Stimulated activated naive CD4-positive, alpha-beta T cell treated with Interleukin-2 at 50 U/mL for 16 hours (primary cell): ENCODE measurements at regions not wholly inside any gene's neighbourhood (a gene's known extent, or its start where the extent isn't known, plus 50 kb on each side); places are given as distances from the start of the nearest gene placed in this dataset.

Experiments
- DNase-seq: peaks from one replicate; lab custom pipeline; 2025; lab: John Stamatoyannopoulos, UW

- no peak for DNase-seq
These were observed 331.2 kb upstream of the SMARCA2 start for GRCh38 chr9:1683951-1684350.

- no peak for DNase-seq
These were observed 316.2 kb upstream of the SMARCA2 start for GRCh38 chr9:1698991-1699390.

- no peak for DNase-seq
These were observed 314.0 kb upstream of the SMARCA2 start for GRCh38 chr9:1701113-1701512.

GRCh38 chr9:1702701-1703100 is 312.4 kb upstream of the SMARCA2 start:
- no peak for DNase-seq

GRCh38 chr9:1707291-1707690 is 307.9 kb upstream of the SMARCA2 start:
- no peak for DNase-seq

DNA sequence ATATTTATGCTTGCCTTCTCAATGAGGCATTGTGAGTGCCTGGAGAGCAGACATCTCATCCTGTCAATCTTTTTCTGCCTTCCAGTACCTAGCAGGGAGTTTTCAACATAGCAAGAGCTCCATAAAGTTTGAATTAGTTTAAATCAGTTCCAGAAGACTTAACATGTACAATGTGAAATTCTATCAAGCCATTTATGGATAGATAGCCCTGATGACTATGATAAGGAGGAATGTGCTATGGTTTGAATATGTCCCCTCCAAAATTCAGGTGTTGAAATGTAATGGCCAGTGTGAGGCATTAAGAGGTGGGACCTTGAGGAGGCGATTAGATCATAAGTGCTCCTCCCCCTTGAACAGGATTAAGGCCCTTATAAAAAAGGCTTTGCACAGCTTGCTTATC is 306.9 kb upstream of the SMARCA2 start:
- no peak for DNase-seq

- no peak for DNase-seq
These were observed 305.8 kb upstream of the SMARCA2 start for GRCh38 chr9:1709347-1709746.

GRCh38 chr9:1712861-1713450 is 302.2 kb upstream of the SMARCA2 start:
- no peak for DNase-seq

DNA sequence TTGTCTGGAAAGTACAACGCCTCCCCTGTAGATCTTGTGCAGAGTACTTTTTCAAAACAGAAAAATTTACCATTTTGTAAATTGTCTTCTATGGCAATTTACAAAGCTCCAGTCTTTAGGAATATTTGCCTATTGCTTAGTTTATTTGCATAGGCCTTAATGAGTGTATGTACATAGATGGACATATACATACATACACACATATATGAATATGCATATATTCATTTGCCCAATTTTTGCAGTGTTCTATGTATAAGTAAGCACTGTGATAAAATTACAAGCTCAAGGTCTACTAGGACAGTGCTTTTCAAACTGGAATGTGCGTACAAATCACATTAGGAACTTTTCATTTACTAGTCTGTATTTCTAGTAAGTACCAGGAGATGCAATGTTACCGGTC is 301.3 kb upstream of the SMARCA2 start:
- no peak for DNase-seq

DNA sequence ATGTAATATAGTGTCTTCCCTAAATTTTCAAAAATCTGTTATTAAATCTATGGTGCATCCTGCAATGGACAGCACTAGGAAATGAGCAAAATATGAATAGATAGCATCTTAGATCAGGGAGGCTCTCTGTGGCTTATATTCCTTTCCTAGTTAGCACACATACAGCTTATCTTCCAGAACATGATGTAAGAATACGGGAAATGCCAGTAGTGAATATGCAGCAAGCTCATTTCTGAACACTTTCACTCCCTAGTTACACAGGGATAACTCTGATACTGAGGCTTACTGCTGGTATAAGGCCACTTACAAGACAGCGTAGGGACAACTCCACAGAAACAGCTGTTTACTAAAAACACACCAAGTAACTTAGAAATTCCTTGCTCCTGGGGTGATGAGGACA is 297.3 kb upstream of the SMARCA2 start:
- DNase-seq, result no peak

GRCh38 chr9:1718836-1719235 is 296.3 kb upstream of the SMARCA2 start:
- DNase-seq, result no peak

- no peak for DNase-seq
These were observed 294.0 kb upstream of the SMARCA2 start for GRCh38 chr9:1721196-1721595.

GRCh38 chr9:1722404-1722803 is 292.7 kb upstream of the SMARCA2 start:
- DNase-seq, result no peak

- no peak for DNase-seq
These were observed 291.6 kb upstream of the SMARCA2 start for GRCh38 chr9:1723522-1724015.

GRCh38 chr9:1726993-1727759 is 288.0 kb upstream of the SMARCA2 start:
- no peak for DNase-seq

GRCh38 chr9:1729631-1730030 is 285.5 kb upstream of the SMARCA2 start:
- no peak for DNase-seq

- no peak for DNase-seq
These were observed 282.5 kb upstream of the SMARCA2 start for GRCh38 chr9:1732670-1733069.

GRCh38 chr9:1738511-1739100 is 276.5 kb upstream of the SMARCA2 start:
- DNase-seq, result no peak

- no peak for DNase-seq
These were observed 271.8 kb upstream of the SMARCA2 start for GRCh38 chr9:1743121-1743960.

GRCh38 chr9:1745980-1746379 is 269.2 kb upstream of the SMARCA2 start:
- DNase-seq, result no peak

- DNase-seq, result no peak
These were observed 267.7 kb upstream of the SMARCA2 start for GRCh38 chr9:1747417-1747967.

DNA sequence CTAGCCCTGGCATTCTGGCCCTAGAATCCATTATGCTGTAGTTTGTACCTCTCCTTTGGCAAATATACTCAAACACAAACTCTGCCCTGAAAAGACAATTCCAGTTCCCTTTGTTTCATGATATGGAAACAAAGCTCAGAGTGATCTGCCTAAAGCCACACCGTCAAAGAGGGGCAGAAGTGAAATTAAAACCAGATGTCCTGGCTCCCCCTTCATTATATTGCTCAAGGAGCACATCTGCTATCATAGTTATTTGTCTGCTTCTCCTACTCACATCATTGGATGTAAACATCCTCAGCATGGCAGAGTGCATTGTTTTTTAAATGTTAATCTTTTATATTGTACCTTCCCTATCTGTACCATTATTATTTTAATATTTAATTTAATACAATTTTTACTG is 266.7 kb upstream of the SMARCA2 start:
- no peak for DNase-seq
